Stromal cell of bone marrow (primary cell): ENCODE measurements at regions not wholly inside any gene's neighbourhood (a gene's known extent, or its start where the extent isn't known, plus 50 kb on each side); places are given as distances from the start of the nearest gene placed in this dataset.

ENCODE experiments used
- DNase-seq: peaks from one replicate; pipeline ENCODE4 v3.0.0-alpha.2; 2012; ENCODE audit warnings: low read depth

GRCh38 chr7:116447436-116447835 is 52.1 kb upstream of the CAV2 start:
- DNase-seq = no peak

GRCh38 chr7:116447966-116448839 is 51.3 kb upstream of the CAV2 start:
- no peak for DNase-seq

GRCh38 chr7:116449441-116449840 is 50.1 kb upstream of the CAV2 start:
- no peak for DNase-seq
